MM.1S (cell line): ENCODE measurements at regions not wholly inside any gene's neighbourhood (a gene's known extent, or its start where the extent isn't known, plus 50 kb on each side); places are given as distances from the start of the nearest gene placed in this dataset.

Source experiments
- EZH2 ChIP-seq: fragments of 300-600 bp; sonication (generic); optimal IDR thresholded peaks from 2 replicates; pipeline ENCODE3; 2017; ENCODE audit warnings: low read depth, mild to moderate bottlenecking, antibody characterized with exemption, low read length, mixed read lengths
- EZH2phosphoT487 ChIP-seq: fragments of 300-600 bp; sonication (generic); IDR thresholded peaks from 2 replicates; pipeline ENCODE4 v1.6.1; 2018; ENCODE audit warnings: antibody characterized with exemption, low read length
- TF ChIP-seq, protein P1 (sequence below): fragments of 300-600 bp; sonication (generic); IDR thresholded peaks from 2 replicates; pipeline ENCODE4 v1.5.1; 2016; ENCODE audit warnings: antibody characterized with exemption, low read length, mixed read lengths

DNA sequence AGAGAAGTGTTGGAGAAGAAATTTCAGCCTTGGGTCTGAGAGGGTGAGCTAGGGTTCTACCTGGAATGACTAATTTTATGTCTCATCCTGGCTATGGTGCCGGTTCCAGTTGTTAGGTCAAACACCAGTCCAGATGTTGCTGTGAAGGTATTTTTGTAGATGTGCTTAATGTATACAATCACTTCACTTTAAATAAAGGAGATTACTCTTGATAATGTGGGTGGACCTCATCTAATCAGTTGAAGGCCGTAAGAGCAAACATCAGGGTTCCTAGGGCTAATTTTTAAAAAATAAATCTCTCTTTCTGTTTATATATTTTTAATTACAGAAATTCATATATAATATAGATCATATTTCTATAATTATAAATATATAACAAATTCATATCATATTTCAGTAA is 90.5 kb upstream of the GDNF start:
- TF ChIP-seq, protein P1, sequence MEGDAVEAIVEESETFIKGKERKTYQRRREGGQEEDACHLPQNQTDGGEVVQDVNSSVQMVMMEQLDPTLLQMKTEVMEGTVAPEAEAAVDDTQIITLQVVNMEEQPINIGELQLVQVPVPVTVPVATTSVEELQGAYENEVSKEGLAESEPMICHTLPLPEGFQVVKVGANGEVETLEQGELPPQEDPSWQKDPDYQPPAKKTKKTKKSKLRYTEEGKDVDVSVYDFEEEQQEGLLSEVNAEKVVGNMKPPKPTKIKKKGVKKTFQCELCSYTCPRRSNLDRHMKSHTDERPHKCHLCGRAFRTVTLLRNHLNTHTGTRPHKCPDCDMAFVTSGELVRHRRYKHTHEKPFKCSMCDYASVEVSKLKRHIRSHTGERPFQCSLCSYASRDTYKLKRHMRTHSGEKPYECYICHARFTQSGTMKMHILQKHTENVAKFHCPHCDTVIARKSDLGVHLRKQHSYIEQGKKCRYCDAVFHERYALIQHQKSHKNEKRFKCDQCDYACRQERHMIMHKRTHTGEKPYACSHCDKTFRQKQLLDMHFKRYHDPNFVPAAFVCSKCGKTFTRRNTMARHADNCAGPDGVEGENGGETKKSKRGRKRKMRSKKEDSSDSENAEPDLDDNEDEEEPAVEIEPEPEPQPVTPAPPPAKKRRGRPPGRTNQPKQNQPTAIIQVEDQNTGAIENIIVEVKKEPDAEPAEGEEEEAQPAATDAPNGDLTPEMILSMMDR: no peak
- TF ChIP-seq EZH2 (no peak), EZH2phosphoT487 (no peak)
